Choroid plexus epithelial cell (primary cell): ENCODE measurements at regions not wholly inside any gene's neighbourhood (a gene's known extent, or its start where the extent isn't known, plus 50 kb on each side); places are given as distances from the start of the nearest gene placed in this dataset.
A peak's percentile ranks its signal among the peaks of the same experiment; 100 is the strongest.

Experiments used
- DNase-seq: peaks from one replicate; pipeline ENCODE4 v3.0.0-alpha.2; 2010; ENCODE audit warnings: low read depth
- H3K4me3 ChIP-seq: 2 replicates; pipeline ENCODE4 v1.5.1; 2011; ENCODE audit warnings: low read depth, mild to moderate bottlenecking, control low read depth, low read length, moderate library complexity
- TF ChIP-seq, protein P1 (sequence below): conservative IDR thresholded peaks from 2 replicates; pipeline ENCODE4 v1.5.1; 2011; ENCODE audit warnings: low read depth, mild to moderate bottlenecking, control low read depth, inconsistent platforms, low read length, moderate library complexity

DNA sequence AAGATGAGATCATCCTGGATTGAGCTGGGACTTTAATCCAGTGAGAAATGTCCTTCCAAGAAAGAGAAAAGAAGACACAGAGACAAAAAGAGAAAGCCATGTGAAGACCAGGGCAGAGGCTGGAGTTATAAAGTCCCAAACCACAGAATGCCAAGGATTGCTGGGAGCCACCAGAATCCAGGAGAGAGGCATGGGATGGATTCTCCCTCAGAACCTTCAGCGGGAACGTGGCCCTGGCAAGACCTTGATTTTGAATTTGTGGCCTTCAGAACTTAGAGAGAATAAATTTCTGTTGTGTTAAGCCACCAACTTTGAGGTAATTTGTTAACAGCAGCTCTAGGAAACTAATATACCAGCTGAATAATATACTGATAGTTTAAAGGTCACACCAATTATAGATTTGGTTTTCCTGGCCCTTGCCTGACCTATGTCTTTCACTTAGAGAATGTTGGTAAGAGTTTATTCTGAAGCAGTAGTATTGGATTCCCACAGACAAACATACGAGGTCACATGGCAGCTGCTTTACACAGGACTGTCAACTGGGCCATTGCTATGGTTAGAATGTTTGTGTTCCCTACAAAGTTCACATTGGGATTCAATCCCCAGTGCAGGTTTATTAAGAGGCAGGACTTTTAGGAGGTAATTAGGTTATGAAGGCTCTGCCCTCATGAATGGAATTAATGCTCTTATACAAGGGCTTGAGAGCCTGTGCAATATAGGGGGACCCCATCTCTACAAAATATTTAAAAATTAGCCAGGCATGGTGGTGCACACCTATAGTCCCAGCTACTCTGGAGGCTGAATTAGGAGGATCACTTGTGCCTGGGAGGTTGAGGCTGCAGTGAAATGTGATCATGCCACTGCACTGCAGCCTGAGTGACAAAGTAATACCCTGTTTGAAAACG is 156.5 kb upstream of the EEA1 start:
- DNase-seq, result peak; percentile 21
- TF ChIP-seq, protein P1, sequence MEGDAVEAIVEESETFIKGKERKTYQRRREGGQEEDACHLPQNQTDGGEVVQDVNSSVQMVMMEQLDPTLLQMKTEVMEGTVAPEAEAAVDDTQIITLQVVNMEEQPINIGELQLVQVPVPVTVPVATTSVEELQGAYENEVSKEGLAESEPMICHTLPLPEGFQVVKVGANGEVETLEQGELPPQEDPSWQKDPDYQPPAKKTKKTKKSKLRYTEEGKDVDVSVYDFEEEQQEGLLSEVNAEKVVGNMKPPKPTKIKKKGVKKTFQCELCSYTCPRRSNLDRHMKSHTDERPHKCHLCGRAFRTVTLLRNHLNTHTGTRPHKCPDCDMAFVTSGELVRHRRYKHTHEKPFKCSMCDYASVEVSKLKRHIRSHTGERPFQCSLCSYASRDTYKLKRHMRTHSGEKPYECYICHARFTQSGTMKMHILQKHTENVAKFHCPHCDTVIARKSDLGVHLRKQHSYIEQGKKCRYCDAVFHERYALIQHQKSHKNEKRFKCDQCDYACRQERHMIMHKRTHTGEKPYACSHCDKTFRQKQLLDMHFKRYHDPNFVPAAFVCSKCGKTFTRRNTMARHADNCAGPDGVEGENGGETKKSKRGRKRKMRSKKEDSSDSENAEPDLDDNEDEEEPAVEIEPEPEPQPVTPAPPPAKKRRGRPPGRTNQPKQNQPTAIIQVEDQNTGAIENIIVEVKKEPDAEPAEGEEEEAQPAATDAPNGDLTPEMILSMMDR, result no peak
- H3K4me3 ChIP-seq, result no peak overlapping the region

DNA sequence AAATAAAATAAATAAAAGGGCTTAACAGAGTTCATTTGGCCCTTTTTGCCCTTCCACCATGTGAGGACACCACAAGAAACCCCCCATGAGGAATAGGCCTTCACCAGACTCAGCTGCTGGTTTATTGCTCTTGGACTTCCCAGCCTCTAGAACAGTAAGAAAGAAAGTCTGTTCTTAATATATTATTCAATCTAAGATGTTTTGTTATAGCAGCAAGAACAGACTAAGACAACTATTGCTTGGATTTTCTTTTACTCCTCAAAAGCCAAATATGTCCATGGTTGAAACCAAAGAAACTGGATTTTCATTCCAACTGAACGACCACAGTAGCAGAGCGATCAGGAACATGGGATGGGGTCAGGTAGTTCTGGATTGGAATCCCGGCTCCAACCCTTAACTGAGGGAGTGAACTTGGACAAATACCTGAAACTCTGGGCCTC is 157.2 kb upstream of the EEA1 start:
- H3K4me3 ChIP-seq, result no peak overlapping the region
- TF ChIP-seq, protein P1, result no peak

DNA sequence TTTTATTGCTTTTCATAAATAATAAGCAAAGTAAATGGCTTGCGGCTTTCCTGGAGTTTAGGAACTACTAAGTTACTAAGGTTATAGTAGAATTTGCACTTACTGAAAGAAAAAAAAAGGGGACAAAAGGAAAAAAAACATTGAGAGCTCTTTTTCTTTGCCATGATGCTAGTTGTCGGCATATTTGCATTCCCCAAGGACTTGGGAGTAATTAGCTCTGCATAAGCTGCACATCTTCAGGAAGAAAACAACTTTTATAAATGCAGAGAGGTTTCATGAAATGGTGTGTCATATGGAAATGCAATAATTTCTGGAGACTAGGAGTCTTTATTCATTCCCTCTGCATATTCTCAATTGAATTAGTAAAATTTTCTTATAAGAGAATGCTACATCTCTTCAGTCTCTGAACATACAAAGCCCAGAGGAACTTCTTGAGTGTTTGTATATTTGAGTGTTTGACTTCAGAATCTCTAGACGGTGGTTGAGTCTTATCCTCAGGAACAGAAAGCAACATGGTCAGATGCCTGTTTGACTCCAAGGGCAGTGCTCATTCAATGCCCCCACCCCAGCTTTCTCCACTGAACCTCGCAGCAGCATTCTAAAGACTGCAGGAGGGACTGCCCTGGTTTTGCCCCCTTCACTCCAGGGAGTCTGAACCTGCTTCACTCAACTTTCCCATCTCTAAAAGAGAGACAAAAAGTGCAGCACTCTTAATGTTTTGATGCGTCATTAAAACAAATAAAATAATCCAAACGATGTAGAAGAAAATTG is 158.9 kb upstream of the EEA1 start:
- DNase-seq, result peak; percentile 83
- TF ChIP-seq, protein P1, result no peak

More for the DNA sequence above, 157.2 kb upstream of the EEA1 start:
- no peak for DNase-seq

DNA sequence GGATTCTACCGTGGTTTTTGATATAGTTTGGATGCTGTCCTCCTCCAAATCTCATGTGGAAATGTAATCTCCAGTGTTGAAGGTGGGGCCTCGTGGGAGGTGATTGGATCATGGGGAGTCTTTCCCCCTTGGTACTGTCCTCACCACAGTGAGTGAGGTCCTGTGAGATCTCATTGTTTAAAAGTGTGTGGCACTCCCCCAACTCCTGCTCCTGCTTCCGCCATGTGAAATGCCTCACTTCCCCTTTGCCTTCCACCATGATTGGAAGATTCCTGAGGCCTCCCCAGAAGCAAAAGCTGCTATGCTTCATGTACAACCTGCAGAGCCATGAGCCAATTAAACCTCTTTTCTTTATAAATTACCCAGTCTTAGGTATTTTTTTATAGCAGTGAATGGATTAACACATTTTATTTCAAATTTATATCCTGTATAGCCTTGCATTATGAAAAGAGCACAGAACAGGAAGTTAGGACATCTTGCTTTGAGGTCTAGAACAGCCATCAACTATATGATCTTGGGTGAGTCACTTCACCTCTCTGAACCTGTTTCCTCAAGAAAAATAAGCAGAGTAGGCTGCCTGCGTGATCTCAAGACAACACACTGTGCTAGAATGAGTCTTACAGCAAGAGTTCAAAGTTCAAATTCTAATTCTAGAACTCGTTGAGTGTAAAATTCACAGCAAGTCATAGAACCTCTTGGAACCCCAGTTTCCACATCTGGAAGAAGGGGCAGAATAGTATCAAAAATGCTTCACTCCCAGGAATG is 160.9 kb upstream of the EEA1 start:
- H3K4me3 ChIP-seq, result no peak overlapping the region
- TF ChIP-seq, protein P1, result no peak
- DNase-seq, result peak; percentile 98

More for the DNA sequence above, 158.9 kb upstream of the EEA1 start:
- no peak overlapping the region for H3K4me3 ChIP-seq

DNA sequence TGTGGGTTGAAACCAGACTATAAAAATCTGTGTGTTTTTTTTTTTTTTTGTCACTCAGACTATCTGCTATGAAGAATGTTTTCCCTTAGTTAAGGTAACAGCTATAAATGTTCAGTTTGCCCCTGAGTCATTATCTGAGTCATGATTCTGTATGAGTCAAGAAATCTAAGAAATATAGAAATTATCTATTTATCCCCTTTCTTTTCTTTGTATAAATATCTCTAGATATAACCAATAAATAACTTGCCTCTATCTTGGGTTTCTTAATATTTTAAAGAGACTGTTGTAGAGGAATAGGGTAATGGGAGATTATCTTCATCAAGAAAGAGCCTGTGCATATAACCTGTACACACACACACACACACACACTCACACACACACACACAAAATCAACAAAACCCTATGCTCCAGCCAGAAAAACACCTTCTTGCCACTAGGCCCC is 161.7 kb upstream of the EEA1 start:
- H3K4me3 ChIP-seq, result no peak overlapping the region
- DNase-seq, result peak; percentile 83
- TF ChIP-seq, protein P1, result no peak

DNA sequence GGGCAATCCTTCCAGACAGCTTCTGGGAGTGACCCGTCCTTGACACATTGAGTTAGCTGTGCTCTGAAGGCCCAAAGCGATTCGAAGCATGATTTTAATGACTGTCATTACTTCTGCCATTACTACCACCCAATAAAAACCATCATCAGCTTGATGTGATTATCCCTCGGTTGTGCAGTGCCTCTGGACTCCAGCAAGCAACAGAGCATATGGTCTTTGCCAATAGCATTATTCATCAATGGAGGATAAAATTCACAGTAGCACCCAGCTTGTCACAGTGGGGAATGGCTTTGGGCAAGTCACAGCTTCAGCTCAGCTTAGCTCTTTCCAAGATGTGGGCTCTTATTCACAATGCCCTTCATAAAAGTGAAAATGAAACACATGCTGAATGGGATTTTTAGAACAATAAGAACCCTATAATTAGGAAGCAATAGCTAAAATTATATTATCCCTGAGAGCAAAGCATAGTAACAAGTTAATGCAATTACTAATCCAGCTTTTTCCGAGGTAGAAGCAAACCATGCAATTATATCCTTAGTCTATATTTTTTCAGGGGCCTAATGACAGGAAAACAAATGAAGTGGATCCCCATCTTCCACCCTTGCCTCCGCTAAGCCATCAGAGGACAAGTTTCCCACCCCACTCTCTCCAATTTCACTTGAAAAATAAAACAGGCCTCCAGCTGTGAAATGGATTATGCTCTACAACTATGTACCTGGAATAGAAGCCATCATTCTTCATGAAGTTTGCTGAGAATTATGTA is 163.0 kb upstream of the EEA1 start:
- no peak overlapping the region for H3K4me3 ChIP-seq
- TF ChIP-seq, protein P1, result no peak

More for the DNA sequence above, 163.0 kb upstream of the EEA1 start:
- no peak for DNase-seq
